Fibroblast of villous mesenchyme (primary cell): ENCODE measurements at regions not wholly inside any gene's neighbourhood (a gene's known extent, or its start where the extent isn't known, plus 50 kb on each side); places are given as distances from the start of the nearest gene placed in this dataset.
A peak's percentile ranks its signal among the peaks of the same experiment; 100 is the strongest.

Experiments used
- DNase-seq: peaks from one replicate; pipeline ENCODE4 v3.0.0-alpha.2; 2010; ENCODE audit warnings: low read depth
- H3K4me3 ChIP-seq: 2 replicates; pipeline ENCODE4 v1.5.1; 2011; ENCODE audit warnings: low read depth, mild to moderate bottlenecking, low read length
- TF ChIP-seq, protein P1 (sequence below): IDR thresholded peaks from 2 replicates; pipeline ENCODE4 v1.5.1; 2012; ENCODE audit warnings: low read depth, mild to moderate bottlenecking, low read length; ENCODE audit not compliant: insufficient read depth

DNA sequence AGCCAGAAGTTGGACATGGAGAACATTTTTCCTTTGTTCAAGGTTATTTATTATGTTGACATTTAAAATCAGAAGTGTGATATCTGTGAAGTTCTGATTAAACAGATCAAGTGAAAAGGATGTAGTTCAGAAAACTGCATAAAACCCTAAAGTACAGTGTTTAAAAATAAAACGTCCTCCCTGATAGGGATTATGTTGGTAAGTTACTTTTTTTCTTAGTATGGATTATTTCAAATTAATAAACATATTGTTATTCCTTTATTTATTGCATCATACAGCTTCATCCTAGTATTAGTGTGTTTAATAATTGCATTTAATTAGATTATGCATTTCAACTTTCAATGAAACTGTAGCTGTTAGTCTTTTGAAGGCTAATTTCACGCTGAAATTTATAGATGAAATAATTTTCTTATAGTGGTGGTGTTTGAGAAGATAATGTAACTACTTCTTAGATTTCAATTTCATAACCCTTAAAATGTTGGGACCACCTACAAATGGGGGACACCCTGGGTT, 157.9 kb upstream of the DMRT1 start:
- DNase-seq = no peak
- H3K4me3 ChIP-seq = no peak overlapping the region
- TF ChIP-seq, protein P1, sequence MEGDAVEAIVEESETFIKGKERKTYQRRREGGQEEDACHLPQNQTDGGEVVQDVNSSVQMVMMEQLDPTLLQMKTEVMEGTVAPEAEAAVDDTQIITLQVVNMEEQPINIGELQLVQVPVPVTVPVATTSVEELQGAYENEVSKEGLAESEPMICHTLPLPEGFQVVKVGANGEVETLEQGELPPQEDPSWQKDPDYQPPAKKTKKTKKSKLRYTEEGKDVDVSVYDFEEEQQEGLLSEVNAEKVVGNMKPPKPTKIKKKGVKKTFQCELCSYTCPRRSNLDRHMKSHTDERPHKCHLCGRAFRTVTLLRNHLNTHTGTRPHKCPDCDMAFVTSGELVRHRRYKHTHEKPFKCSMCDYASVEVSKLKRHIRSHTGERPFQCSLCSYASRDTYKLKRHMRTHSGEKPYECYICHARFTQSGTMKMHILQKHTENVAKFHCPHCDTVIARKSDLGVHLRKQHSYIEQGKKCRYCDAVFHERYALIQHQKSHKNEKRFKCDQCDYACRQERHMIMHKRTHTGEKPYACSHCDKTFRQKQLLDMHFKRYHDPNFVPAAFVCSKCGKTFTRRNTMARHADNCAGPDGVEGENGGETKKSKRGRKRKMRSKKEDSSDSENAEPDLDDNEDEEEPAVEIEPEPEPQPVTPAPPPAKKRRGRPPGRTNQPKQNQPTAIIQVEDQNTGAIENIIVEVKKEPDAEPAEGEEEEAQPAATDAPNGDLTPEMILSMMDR = no peak

DNA sequence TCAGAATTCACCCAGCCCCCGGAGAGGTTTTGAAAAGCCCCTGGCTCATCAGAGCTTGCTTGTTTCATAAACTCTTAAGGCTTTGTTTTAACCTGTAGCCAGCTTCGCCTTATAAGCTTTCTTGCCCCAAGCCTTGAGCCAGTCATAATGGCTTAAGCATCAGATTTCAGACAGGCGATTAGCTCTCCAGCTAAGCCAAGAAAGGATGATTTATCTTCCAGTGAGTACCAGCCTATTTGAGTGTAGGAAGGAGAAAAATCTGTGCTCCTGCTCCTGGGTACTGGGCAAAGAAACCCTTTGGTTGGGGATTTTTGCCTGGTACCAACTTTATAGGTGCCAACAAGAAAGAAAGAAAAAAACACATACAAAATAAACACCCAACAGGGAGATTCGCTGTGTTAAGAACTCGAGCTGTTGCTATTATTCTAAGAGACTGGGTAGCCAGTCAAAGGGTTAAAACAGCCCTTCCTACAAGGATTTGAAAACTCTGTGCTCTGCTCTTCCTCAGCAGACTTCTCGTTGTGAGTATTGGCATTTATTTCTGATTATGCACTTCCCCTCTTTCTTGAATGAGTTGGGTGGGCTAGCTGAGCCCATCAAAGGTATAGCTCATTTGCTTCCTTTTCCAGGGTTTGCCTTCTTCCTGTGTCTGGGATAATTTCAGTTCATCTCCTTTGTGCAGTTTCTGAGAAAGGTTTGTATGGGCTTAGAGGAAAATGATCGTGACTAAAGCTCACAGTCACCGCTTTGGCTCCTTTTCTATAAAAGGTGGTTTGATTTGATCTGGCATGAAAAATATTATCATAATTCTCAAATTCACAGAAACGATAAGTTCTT, 157.2 kb upstream of the DMRT1 start:
- TF ChIP-seq, protein P1 = no peak
- peak; percentile 74 for DNase-seq
- peak overlapping the region; percentile 24 for H3K4me3 ChIP-seq

DNA sequence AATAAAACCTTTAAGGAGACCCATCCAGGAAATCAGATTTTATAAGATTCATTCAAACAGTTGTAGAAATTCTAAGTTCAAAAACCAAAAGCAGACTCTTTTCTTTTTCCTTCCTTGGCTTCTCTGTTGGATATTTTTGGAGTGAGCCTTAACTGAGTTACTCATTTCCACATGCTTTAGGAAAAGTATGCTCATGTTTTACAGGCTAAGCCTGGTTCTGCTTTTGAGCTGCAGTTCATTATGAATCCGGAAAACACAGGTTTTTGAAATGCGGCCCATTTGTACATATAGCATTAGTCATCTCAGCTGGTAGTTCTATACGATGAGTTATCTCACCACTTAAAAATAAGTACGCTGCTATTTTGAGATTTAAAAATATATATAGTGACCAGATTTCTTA, 156.6 kb upstream of the DMRT1 start:
- peak; percentile 78 for DNase-seq
- TF ChIP-seq, protein P1 = no peak
- peak overlapping the region; percentile 24 for H3K4me3 ChIP-seq

DNA sequence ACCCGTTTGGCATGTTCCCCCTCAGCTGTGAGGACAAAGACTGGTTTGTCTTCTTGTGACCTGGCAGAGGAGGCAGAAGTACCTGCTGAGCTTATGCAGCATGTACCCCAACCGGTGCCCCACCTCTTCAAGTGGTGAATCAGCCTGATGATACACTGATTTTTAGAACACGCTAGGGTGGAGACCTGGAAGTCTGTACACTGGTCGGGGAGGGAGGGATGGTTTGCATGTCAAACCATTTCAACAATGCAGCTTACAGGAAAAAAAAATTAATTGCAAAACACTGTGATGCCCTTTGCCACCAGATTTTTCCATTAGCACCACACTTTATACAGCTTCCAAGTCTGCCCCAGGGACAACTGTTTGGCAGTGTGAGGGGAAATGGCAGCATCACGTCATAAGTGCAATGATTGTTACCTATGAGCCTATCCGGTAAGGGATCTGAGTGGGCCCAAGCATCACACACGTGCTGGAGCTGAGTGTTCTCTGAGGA, 155.1 kb upstream of the DMRT1 start:
- no peak for DNase-seq
- no peak overlapping the region for H3K4me3 ChIP-seq
- TF ChIP-seq, protein P1 = no peak

DNA sequence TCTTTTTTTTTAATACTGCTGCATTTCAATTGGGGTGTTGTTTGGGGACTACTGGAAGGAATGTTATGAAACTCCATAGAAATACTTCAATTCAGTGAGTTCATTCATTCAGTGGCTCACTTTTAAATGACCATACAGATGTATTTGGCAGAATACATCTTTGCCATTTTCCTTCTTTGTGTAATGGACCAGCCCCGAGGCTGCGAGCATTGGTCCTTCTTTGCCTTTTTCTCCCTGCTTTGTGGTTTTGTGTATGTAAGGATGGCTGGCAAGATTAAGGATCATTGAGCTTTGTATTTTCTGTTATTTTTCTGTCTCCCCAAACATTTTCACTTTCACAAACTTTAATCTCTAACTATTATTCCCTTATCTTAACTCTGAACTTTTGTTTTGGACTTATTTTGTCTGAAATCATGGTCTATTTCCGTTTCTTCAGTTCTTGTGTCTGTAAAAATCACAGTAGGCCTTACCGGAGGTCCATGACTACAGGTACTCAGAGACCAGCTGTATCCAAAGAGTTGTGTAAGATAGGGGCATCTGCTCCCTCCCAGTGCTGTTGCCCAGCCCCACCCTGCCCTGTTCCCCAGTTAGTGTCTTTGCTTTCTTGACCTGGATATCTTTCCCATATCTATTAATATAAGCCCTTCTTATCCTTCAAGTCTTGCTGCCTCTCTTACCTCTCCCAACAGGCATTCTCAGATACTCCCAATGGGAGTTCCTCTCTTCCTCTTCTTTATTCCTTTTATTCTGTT, 154.3 kb upstream of the DMRT1 start:
- no peak overlapping the region for H3K4me3 ChIP-seq
- TF ChIP-seq, protein P1 = no peak

DNA sequence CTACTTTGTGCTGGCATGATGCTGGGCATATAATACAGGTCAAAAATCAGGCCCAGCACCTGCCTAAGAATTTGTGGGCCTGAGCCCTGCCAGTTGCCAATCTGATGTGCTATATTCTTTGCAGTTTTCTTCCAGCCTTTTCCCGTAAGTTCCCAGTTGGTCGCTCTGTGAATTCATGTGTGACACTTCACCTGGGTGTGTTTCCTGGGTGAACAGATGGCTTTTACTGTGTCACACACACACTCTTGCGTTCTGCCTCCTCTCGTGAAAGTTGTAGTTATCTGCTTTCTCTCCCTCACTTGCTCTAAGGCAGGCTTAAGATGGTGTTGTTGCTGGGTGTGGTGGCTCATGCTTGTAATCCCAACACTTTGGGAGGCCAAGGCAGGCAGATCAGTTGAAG, 153.5 kb upstream of the DMRT1 start:
- H3K4me3 ChIP-seq = no peak overlapping the region
- TF ChIP-seq, protein P1 = no peak
- DNase-seq = no peak

More for the DNA sequence above, 154.3 kb upstream of the DMRT1 start:
- no peak for DNase-seq
